ENCODE measurements at regions not wholly inside any gene's neighbourhood (a gene's known extent, or its start where the extent isn't known, plus 50 kb on each side); places are given as distances from the start of the nearest gene placed in this dataset.

DNA sequence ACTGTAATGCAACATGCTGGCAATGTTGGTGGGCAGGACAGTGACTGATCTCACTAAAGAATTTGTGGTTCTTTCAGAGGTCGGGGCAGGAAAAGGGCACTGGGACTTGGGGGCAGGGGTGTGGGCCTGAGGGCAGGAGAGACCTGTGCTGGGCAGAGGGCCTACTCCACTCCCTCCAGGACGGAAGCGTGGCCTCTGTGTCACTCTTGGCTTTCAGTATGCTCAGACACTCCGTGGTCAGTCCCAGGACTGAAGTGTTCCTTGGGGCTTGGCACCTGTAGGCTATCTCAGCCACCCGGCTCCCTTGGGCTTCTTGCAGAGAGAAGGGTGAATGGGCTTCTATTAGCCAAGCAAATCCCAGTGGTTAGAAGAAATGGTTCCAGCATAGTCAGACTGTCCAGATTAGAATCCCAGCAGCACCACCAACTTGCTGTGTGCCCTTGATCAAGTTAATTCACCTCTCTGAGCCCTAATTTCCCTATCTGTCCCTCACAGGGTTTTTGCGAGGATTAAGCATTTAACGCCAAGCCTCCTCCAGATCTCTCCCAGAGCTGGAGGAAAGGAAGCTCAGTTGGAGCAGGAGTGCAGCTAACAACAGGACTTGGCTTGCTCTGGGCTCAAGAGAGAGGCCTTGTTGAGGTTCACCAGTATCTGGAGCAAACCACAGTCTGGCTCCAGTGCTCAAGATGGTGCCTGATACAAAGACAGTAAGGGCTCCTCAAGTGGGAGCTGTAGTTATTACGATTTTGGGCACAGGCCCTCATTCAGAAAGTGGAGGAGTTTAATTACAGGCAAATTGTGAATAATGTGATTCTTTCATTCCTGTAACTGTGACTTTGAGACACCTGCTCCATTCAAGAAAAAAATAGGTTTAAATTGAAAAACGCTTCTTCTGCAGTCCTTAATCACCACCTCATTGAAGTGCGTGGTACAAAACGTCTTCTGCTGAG, 57.7 kb upstream of the LRP8 start:
- CTCF ChIA-PET: no interaction called here
- no peak for TF ChIP-seq SMC3 (IDR thresholded peaks at IDR 0.05; ENCODE audit: low read depth, low read length)
- no peak for TF ChIP-seq MXI1 (IDR thresholded peaks at IDR 0.05; ENCODE audit: borderline replicate concordance, low read depth, low read length)
- no peak for TF ChIP-seq MAZ (IDR thresholded peaks at IDR 0.05; ENCODE audit: borderline replicate concordance, low read depth, low read length)
- TF ChIP-seq NFE2L2 (IDR thresholded peaks at IDR 0.05; ENCODE audit: low read depth, low read length): no peak
- TF ChIP-seq MAFK (IDR thresholded peaks at IDR 0.05; ENCODE audit: low read depth, low read length): no peak
- no peak for TF ChIP-seq BHLHE40 (IDR thresholded peaks at IDR 0.05; ENCODE audit: low read depth, low read length)
- TF ChIP-seq ELK1 (IDR thresholded peaks at IDR 0.05; ENCODE audit: borderline replicate concordance, low read depth, low read length): no peak
- no peak for TF ChIP-seq RAD21 (IDR thresholded peaks at IDR 0.05; ENCODE audit: low read length)
- no peak for TF ChIP-seq CHD1 (IDR thresholded peaks at IDR 0.05; ENCODE audit: low read depth, low read length)
- TF ChIP-seq, protein P1, sequence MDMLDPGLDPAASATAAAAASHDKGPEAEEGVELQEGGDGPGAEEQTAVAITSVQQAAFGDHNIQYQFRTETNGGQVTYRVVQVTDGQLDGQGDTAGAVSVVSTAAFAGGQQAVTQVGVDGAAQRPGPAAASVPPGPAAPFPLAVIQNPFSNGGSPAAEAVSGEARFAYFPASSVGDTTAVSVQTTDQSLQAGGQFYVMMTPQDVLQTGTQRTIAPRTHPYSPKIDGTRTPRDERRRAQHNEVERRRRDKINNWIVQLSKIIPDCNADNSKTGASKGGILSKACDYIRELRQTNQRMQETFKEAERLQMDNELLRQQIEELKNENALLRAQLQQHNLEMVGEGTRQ (IDR thresholded peaks at IDR 0.05; ENCODE audit: low read depth, low read length): no peak
- no peak for TF ChIP-seq CTCF (conservative IDR thresholded peaks at IDR 0.05; ENCODE audit: low read depth, low read length)
- TF ChIP-seq RFX5 (IDR thresholded peaks at IDR 0.05; ENCODE audit: low read depth, low read length): no peak
- no peak for TF ChIP-seq POLR2A (IDR thresholded peaks at IDR 0.05; ENCODE audit: low read depth, low read length)
- TF ChIP-seq RCOR1 (IDR thresholded peaks at IDR 0.05; ENCODE audit: insufficient replicate concordance, low read length): no peak
- no peak for TF ChIP-seq CEBPB (IDR thresholded peaks at IDR 0.05; ENCODE audit: low read depth, low read length)

More for the DNA sequence above, 57.7 kb upstream of the LRP8 start:
- BruUV-seq (replicated peaks): no TSS peak
- Histone ChIP-seq H4K91ac (ENCODE audit: insufficient read depth, low read depth, low read length) (no peak overlapping the region), H2BK5ac (ENCODE audit: low read depth, low read length, poor library complexity, severe bottlenecking) (no peak overlapping the region), H2AFZ (replicated peaks; ENCODE audit: low read length, poor library complexity) (no peak overlapping the region), H2AK9ac (replicated peaks; ENCODE audit: low read depth, low read length, poor library complexity) (no peak overlapping the region), H3K9me3 (ENCODE audit: control insufficient read depth, insufficient read depth, low read length) (peaks cover 3% of the 10 kb centered on the region), H4K8ac (ENCODE audit: low read depth in 2 of 2, low read length in 2 of 2) (no peak overlapping the region), H3K79me1 (ENCODE audit: low read depth in 1 of 2, low read length in 2 of 2) (no peaks in the 10 kb centered on the region), H2AK5ac (ENCODE audit: low read depth, low read length) (no peak overlapping the region), H3K9me1 (ENCODE audit: insufficient read depth, low read length) (peaks cover 3% of the 10 kb centered on the region; the same call in 1 of the 2 replicates), H2BK120ac (ENCODE audit: low read depth, low read length) (no peak overlapping the region), H3K23ac (ENCODE audit: low read depth, low read length) (no peak overlapping the region), H4K20me1 (ENCODE audit: insufficient read depth, low read length) (no peaks in the 10 kb centered on the region), H3K56ac (ENCODE audit: extremely low read depth, insufficient read depth, low read length) (no peak overlapping the region), H3K36me3 (ENCODE audit: control insufficient read depth, insufficient read depth, low read length) (no peaks in the 10 kb centered on the region), H2BK15ac (ENCODE audit: low read depth, low read length) (no peak overlapping the region), H3K4me3 (ENCODE audit: insufficient read depth, low read depth, low read length) (no peak overlapping the region), H3K4me1 (ENCODE audit: control insufficient read depth, insufficient read depth, low read length) (peaks cover 2% of the 10 kb centered on the region), H3K9ac (ENCODE audit: low read depth, low read length) (no peak overlapping the region), H3K27me3 (ENCODE audit: control insufficient read depth, insufficient read depth, low read length) (peaks cover 36% of the 10 kb centered on the region), H3K14ac (replicated peaks; ENCODE audit: low read depth, low read length) (no peak overlapping the region), H3K4ac (ENCODE audit: low read depth, low read length) (no peak overlapping the region), H3K18ac (ENCODE audit: low read depth, low read length) (no peak overlapping the region), H3K27ac (ENCODE audit: insufficient read depth, low read length) (no peak overlapping the region), H2BK20ac (ENCODE audit: low read depth, low read length) (no peak overlapping the region), H4K5ac (ENCODE audit: low read depth, low read length) (no peak overlapping the region), H3K4me2 (ENCODE audit: low read depth, low read length) (no peak overlapping the region)
- ATAC-seq (ENCODE audit: low read depth): no peak
- dilution Hi-C loops (cut with HindIII; ENCODE audit: low sequenced_read_pairs, unreplicated experiment) (no loop called here), in situ Hi-C loops (cut with MboI; ENCODE audit: low sequenced_read_pairs) (no loop called here), intact Hi-C loops (cut with micrococcal nuclease) (no loop called here)
- WGBS, 2 experiments (ENCODE audit: extremely low coverage in 2 of 2, insufficient read length in 1 of 2): 100% methylated on average over 2 of the region's 11 CpGs; no CpG with 5 or more reads in 1 of the 2 experiments
- POLR2A ChIA-PET (ENCODE audit: unreplicated experiment): no interaction called here
- no peak for DNase-seq

All from IMR-90 (cell line).